Hepatocyte (in vitro differentiated cells): ENCODE measurements at regions not wholly inside any gene's neighbourhood (a gene's known extent, or its start where the extent isn't known, plus 50 kb on each side); places are given as distances from the start of the nearest gene placed in this dataset.

ENCODE experiments used
- DNase-seq: peaks from one replicate; pipeline ENCODE4 v3.0.0-alpha.2; 2016; ENCODE audit warnings: low spot score
- H2AFZ ChIP-seq: fragments of 200-600 bp; sonication (generic); 2 replicates; pipeline ENCODE4 v1.6.0; 2016; ENCODE audit warnings: antibody characterized with exemption, mild to moderate bottlenecking
- H3K27ac ChIP-seq: fragments of 200-600 bp; sonication (generic); 2 replicates; pipeline ENCODE4 v1.5.1; 2016; ENCODE audit warnings: mild to moderate bottlenecking
- H3K27me3 ChIP-seq: fragments of 200-600 bp; sonication (generic); 2 replicates; pipeline ENCODE4 v1.6.1; 2016
- H3K36me3 ChIP-seq: fragments of 200-600 bp; sonication (generic); replicated peaks from 2 replicates; pipeline ENCODE4 v1.5.1; 2016; ENCODE audit warnings: low read depth; ENCODE audit not compliant: insufficient read depth
- H3K4me1 ChIP-seq: fragments of 200-600 bp; sonication (generic); 2 replicates; pipeline ENCODE4 v1.5.1; 2016; ENCODE audit warnings: mild to moderate bottlenecking, moderate library complexity; ENCODE audit not compliant: insufficient read depth
- H3K4me2 ChIP-seq: fragments of 200-600 bp; sonication (generic); 2 replicates; pipeline ENCODE4 v1.6.0; 2016
- H3K4me3 ChIP-seq: fragments of 200-600 bp; sonication (generic); 2 replicates; pipeline ENCODE4 v1.5.1; 2016; ENCODE audit warnings: mild to moderate bottlenecking
- H3K79me2 ChIP-seq: fragments of 200-600 bp; sonication (generic); 2 replicates; pipeline ENCODE4 v1.6.0; 2017; ENCODE audit warnings: mild to moderate bottlenecking
- H3K9me2 ChIP-seq: fragments of 200-600 bp; sonication (generic); replicated peaks from 2 replicates; pipeline ENCODE4 v1.6.0; 2017; ENCODE audit warnings: mild to moderate bottlenecking; ENCODE audit not compliant: insufficient read depth
- H3K9me3 ChIP-seq: fragments of 200-600 bp; sonication (generic); 2 replicates; pipeline ENCODE4 v1.5.1; 2016; ENCODE audit warnings: low read depth, mild to moderate bottlenecking
- H4K20me1 ChIP-seq: fragments of 200-600 bp; sonication (generic); 2 replicates; pipeline ENCODE4 v1.6.0; 2016; ENCODE audit warnings: mild to moderate bottlenecking; ENCODE audit not compliant: insufficient read depth, poor library complexity, severe bottlenecking
- EZH2 ChIP-seq: fragments of 200-600 bp; sonication (generic); IDR thresholded peaks from 2 replicates; pipeline ENCODE4 v1.6.1; 2016; ENCODE audit warnings: antibody characterized with exemption, mild to moderate bottlenecking, borderline replicate concordance
- EZH2phosphoT487 ChIP-seq: fragments of 200-600 bp; sonication (generic); IDR thresholded peaks from one replicate; pipeline ENCODE4 v1.6.1; 2018; ENCODE audit warnings: antibody characterized with exemption, mild to moderate bottlenecking, low read depth, moderate library complexity; ENCODE audit not compliant: unreplicated experiment, severe bottlenecking
- WGBS: methylation state at CpG from one replicate; pipeline ENCODE4 v1.1.6; 2016; ENCODE audit warnings: low lambda C conversion rate; ENCODE audit errors: missing lambda C conversion rate; 5-methylcytosine and 5-hydroxymethylcytosine counted together
- TF ChIP-seq, protein P1 (sequence below): fragments of 200-600 bp; sonication (generic); IDR thresholded peaks from 2 replicates; pipeline ENCODE4 v1.5.1; 2016; ENCODE audit warnings: antibody characterized with exemption, mild to moderate bottlenecking; ENCODE audit not compliant: poor library complexity

DNA sequence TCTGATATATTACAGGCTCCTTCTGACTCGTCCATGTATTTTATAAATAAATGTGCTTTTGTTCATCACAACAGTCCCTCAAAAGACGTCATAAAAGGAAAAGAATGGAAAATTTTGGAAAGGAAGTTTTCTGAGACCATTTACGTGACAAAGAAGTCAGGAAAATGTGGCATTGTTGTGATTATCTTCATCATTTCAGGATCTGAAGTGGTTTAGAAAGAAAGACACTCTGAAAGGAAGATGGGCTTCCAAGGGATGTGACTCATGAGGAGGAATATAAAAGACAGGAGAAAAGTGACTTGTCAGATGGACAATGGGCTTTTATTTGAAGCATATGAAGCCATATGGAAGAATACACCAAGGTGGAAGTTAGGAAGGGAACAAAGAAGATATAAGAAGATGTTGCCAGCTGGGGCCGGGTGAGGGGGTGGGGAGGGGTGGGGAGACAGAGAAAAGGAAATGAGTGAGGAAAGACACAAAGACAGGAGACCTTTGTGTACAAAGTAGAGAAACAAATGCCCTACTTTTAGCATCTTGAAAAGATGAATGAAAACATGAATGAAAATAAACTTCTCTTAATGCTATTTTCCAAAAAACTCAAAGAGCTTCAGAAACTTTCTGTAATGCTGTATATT lies 190.3 kb upstream of the PREP start:
- no peak overlapping the region for H3K4me2 ChIP-seq
- H3K4me3 ChIP-seq, result no peak overlapping the region
- DNase-seq, result no peak
- no peak overlapping the region for H2AFZ ChIP-seq
- no peaks in the 10 kb centered on the region for H3K9me3 ChIP-seq
- no peaks in the 10 kb centered on the region for H4K20me1 ChIP-seq
- H3K9me2 ChIP-seq, result no peaks in the 10 kb centered on the region
- TF ChIP-seq EZH2 (no peak), EZH2phosphoT487 (no peak)
- TF ChIP-seq, protein P1, sequence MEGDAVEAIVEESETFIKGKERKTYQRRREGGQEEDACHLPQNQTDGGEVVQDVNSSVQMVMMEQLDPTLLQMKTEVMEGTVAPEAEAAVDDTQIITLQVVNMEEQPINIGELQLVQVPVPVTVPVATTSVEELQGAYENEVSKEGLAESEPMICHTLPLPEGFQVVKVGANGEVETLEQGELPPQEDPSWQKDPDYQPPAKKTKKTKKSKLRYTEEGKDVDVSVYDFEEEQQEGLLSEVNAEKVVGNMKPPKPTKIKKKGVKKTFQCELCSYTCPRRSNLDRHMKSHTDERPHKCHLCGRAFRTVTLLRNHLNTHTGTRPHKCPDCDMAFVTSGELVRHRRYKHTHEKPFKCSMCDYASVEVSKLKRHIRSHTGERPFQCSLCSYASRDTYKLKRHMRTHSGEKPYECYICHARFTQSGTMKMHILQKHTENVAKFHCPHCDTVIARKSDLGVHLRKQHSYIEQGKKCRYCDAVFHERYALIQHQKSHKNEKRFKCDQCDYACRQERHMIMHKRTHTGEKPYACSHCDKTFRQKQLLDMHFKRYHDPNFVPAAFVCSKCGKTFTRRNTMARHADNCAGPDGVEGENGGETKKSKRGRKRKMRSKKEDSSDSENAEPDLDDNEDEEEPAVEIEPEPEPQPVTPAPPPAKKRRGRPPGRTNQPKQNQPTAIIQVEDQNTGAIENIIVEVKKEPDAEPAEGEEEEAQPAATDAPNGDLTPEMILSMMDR, result no peak
- no peaks in the 10 kb centered on the region for H3K36me3 ChIP-seq
- H3K4me1 ChIP-seq, result peaks cover 8% of the 10 kb centered on the region
- H3K79me2 ChIP-seq, result no peaks in the 10 kb centered on the region
- 88% methylated on average over 4 of the region's 4 CpGs for WGBS
- no peaks in the 10 kb centered on the region for H3K27me3 ChIP-seq
- peak overlapping the region; percentile 36 for H3K27ac ChIP-seq

DNA sequence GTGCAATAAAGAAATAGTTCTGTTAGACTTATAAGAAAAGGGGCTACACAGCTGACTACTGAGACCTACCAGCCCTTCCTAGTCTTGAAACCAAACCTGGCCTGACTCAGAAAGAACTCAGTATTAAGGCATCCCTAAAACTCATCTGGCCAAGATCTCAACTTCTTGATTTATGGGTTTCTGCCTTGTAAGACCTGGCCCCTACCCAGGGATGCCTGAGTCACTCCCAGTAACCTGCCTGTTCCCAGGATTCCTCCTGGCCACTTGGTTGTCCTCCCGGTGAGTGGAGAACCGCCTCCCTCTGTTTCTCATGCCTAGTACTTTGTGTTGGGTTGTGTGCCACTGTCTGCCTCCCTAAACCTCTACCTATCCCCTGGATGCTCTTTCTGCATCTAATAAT lies 189.4 kb upstream of the PREP start:
- Histone ChIP-seq H3K79me2 (no peaks in the 10 kb centered on the region), H3K9me3 (no peaks in the 10 kb centered on the region), H3K4me3 (no peak overlapping the region), H3K4me1 (peaks cover 8% of the 10 kb centered on the region), H4K20me1 (no peaks in the 10 kb centered on the region), H3K9me2 (no peaks in the 10 kb centered on the region), H3K27ac (no peak overlapping the region), H3K4me2 (no peak overlapping the region), H2AFZ (no peak overlapping the region), H3K36me3 (no peaks in the 10 kb centered on the region), H3K27me3 (no peaks in the 10 kb centered on the region)
- TF ChIP-seq EZH2phosphoT487 (no peak), EZH2 (no peak)
- TF ChIP-seq, protein P1, result no peak
- WGBS, result 77% methylated on average over 2 of the region's 2 CpGs
- DNase-seq, result no peak

DNA sequence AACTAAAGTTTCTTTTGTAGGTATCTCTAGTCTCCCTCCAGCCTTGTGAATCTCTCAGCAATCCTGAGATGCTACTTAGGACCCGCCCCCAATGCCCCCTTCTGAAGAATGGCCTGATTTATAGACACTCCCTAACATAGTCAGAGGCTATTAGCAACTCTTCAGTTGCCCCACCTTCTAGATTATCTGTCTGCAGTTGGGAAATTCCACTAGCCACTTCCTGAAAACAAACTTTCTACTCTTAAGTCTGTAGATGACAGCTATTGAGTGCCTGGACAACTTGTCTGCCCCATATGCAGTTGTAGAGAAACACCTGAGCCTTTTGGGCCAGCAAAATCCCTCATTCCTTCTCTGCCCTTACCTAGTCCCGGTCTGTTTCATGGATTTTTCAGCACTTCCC lies 188.2 kb upstream of the PREP start:
- Histone ChIP-seq H3K27ac (no peak overlapping the region), H2AFZ (no peak overlapping the region)
- WGBS, result 95% methylated on average over 2 of the region's 2 CpGs

More for the DNA sequence above, 188.2 kb upstream of the PREP start:
- peaks cover 5% of the 10 kb centered on the region for H3K4me1 ChIP-seq
- no peak for DNase-seq
- H3K36me3 ChIP-seq, result no peaks in the 10 kb centered on the region
- H3K9me2 ChIP-seq, result no peaks in the 10 kb centered on the region
- no peaks in the 10 kb centered on the region for H3K79me2 ChIP-seq
- no peaks in the 10 kb centered on the region for H3K27me3 ChIP-seq
- no peaks in the 10 kb centered on the region for H3K9me3 ChIP-seq
- no peaks in the 10 kb centered on the region for H4K20me1 ChIP-seq
- H3K4me2 ChIP-seq, result no peak overlapping the region
- no peak overlapping the region for H3K4me3 ChIP-seq
- TF ChIP-seq EZH2 (no peak), EZH2phosphoT487 (no peak)
- TF ChIP-seq, protein P1, result no peak
